ENCODE measurements at regions not wholly inside any gene's neighbourhood (a gene's known extent, or its start where the extent isn't known, plus 50 kb on each side); places are given as distances from the start of the nearest gene placed in this dataset.
"Not testable (repeated sequence)": the region's sequence is repeated elsewhere in the genome, so short reads cannot be mapped to it uniquely, and the experiment has no call there.

GRCh38 chr6:92415656-92416055, 1003.7 kb downstream of the EPHA7 start:
- no peak for FAIRE-seq

GRCh38 chr6:92408350-92408749, 1011.0 kb downstream of the EPHA7 start:
- FAIRE-seq, result no peak
- no peak for DNase-seq (ENCODE audit: insufficient read length)
- no peak for TF ChIP-seq TAF1 (IDR thresholded peaks at IDR 0.05; ENCODE audit: borderline replicate concordance, low read depth, low read length)
- no peak for TF ChIP-seq POLR2A (IDR thresholded peaks at IDR 0.05; ENCODE audit: low read depth, low read length)
- TF ChIP-seq POLR2AphosphoS5 (IDR thresholded peaks at IDR 0.05; ENCODE audit: low read depth, low read length), result no peak

More at GRCh38 chr6:92415656-92416055, 1003.7 kb downstream of the EPHA7 start:
- DNase-seq (ENCODE audit: insufficient read length), result no peak
- TF ChIP-seq POLR2A (IDR thresholded peaks at IDR 0.05; ENCODE audit: low read depth, low read length) (no peak), POLR2AphosphoS5 (IDR thresholded peaks at IDR 0.05; ENCODE audit: low read depth, low read length) (no peak), TAF1 (IDR thresholded peaks at IDR 0.05; ENCODE audit: borderline replicate concordance, low read depth, low read length) (no peak)

- no peak for FAIRE-seq
- TF ChIP-seq POLR2AphosphoS5 (IDR thresholded peaks at IDR 0.05; ENCODE audit: low read depth, low read length) (no peak), POLR2A (IDR thresholded peaks at IDR 0.05; ENCODE audit: low read depth, low read length) (no peak), TAF1 (IDR thresholded peaks at IDR 0.05; ENCODE audit: borderline replicate concordance, low read depth, low read length) (no peak)
- no peak for DNase-seq (ENCODE audit: insufficient read length)
Measured at GRCh38 chr6:92404281-92404680, 1015.1 kb downstream of the EPHA7 start.

- TF ChIP-seq TAF1 (IDR thresholded peaks at IDR 0.05; ENCODE audit: borderline replicate concordance, low read depth, low read length) (no peak), POLR2AphosphoS5 (IDR thresholded peaks at IDR 0.05; ENCODE audit: low read depth, low read length) (no peak), POLR2A (IDR thresholded peaks at IDR 0.05; ENCODE audit: low read depth, low read length) (no peak)
- FAIRE-seq, result no peak
Measured at GRCh38 chr6:92399911-92400310, 1019.4 kb downstream of the EPHA7 start.

GRCh38 chr6:92388706-92389105, 1030.7 kb downstream of the EPHA7 start:
- not testable (repeated sequence) for FAIRE-seq; DNase-seq (ENCODE audit: insufficient read length)

More at GRCh38 chr6:92399911-92400310, 1019.4 kb downstream of the EPHA7 start:
- DNase-seq (ENCODE audit: insufficient read length), result no peak

GRCh38 chr6:92380803-92381601, 1038.4 kb downstream of the EPHA7 start:
- no peak for FAIRE-seq
- no peak for DNase-seq (ENCODE audit: insufficient read length)
- no peak for TF ChIP-seq POLR2A (IDR thresholded peaks at IDR 0.05; ENCODE audit: low read depth, low read length)

GRCh38 chr6:92377137-92377536, 1042.2 kb downstream of the EPHA7 start:
- DNase-seq (ENCODE audit: insufficient read length), result no peak
- no peak for FAIRE-seq
- TF ChIP-seq POLR2AphosphoS5 (IDR thresholded peaks at IDR 0.05; ENCODE audit: low read depth, low read length) (no peak), POLR2A (IDR thresholded peaks at IDR 0.05; ENCODE audit: low read depth, low read length) (no peak), TAF1 (IDR thresholded peaks at IDR 0.05; ENCODE audit: borderline replicate concordance, low read depth, low read length) (no peak)

- FAIRE-seq, result no peak
- TF ChIP-seq TAF1 (IDR thresholded peaks at IDR 0.05; ENCODE audit: borderline replicate concordance, low read depth, low read length) (no peak), POLR2AphosphoS5 (IDR thresholded peaks at IDR 0.05; ENCODE audit: low read depth, low read length) (no peak), POLR2A (IDR thresholded peaks at IDR 0.05; ENCODE audit: low read depth, low read length) (no peak)
Measured at GRCh38 chr6:92376691-92377090, 1042.7 kb downstream of the EPHA7 start.

GRCh38 chr6:92371211-92372208, 1047.8 kb downstream of the EPHA7 start:
- TF ChIP-seq POLR2A (IDR thresholded peaks at IDR 0.05; ENCODE audit: low read depth, low read length) (no peak), POLR2AphosphoS5 (IDR thresholded peaks at IDR 0.05; ENCODE audit: low read depth, low read length) (no peak), TAF1 (IDR thresholded peaks at IDR 0.05; ENCODE audit: borderline replicate concordance, low read depth, low read length) (no peak)
- no peak for FAIRE-seq
- DNase-seq (ENCODE audit: insufficient read length), result no peak

More at GRCh38 chr6:92376691-92377090, 1042.7 kb downstream of the EPHA7 start:
- DNase-seq (ENCODE audit: insufficient read length), result no peak

GRCh38 chr6:92369309-92369708, 1050.0 kb downstream of the EPHA7 start:
- TF ChIP-seq POLR2A (IDR thresholded peaks at IDR 0.05; ENCODE audit: low read depth, low read length), result no peak
- no peak for TF ChIP-seq POLR2AphosphoS5 (IDR thresholded peaks at IDR 0.05; ENCODE audit: low read depth, low read length)
- TF ChIP-seq TAF1 (IDR thresholded peaks at IDR 0.05; ENCODE audit: borderline replicate concordance, low read depth, low read length), result no peak
- FAIRE-seq (no peak), DNase-seq (ENCODE audit: insufficient read length) (no peak)

- DNase-seq (ENCODE audit: insufficient read length), result no peak
- no peak for FAIRE-seq
- no peak for TF ChIP-seq POLR2A (IDR thresholded peaks at IDR 0.05; ENCODE audit: low read depth, low read length)
- TF ChIP-seq TAF1 (IDR thresholded peaks at IDR 0.05; ENCODE audit: borderline replicate concordance, low read depth, low read length), result no peak
- TF ChIP-seq POLR2AphosphoS5 (IDR thresholded peaks at IDR 0.05; ENCODE audit: low read depth, low read length), result no peak
Measured at GRCh38 chr6:92364948-92365541, 1054.3 kb downstream of the EPHA7 start.
